NCI-H146 treated with DMSO at 0.1 percent for 48 hours (cell line): ENCODE measurements at regions not wholly inside any gene's neighbourhood (a gene's known extent, or its start where the extent isn't known, plus 50 kb on each side); places are given as distances from the start of the nearest gene placed in this dataset.

Experiments
- DNase-seq: peaks from one replicate; lab custom pipeline; 2025; ENCODE audit not compliant: unreplicated experiment; lab: John Stamatoyannopoulos, UW

GRCh38 chr2:19686439-19686838, 215.3 kb downstream of the TTC32 start:
- no peak for DNase-seq

- DNase-seq = no peak
These were observed 216.1 kb downstream of the TTC32 start for GRCh38 chr2:19685731-19686130.

- DNase-seq = no peak
These were observed 217.3 kb downstream of the TTC32 start for GRCh38 chr2:19684516-19684915.

- DNase-seq = no peak
These were observed 218.2 kb downstream of the TTC32 start for GRCh38 chr2:19683556-19683955.

GRCh38 chr2:19682493-19682892, 219.3 kb downstream of the TTC32 start:
- DNase-seq = no peak

- no peak for DNase-seq
These were observed 223.8 kb downstream of the TTC32 start for GRCh38 chr2:19677825-19678518.

- no peak for DNase-seq
These were observed 224.5 kb downstream of the TTC32 start for GRCh38 chr2:19677215-19677777.

- DNase-seq = no peak
These were observed 225.0 kb downstream of the TTC32 start for GRCh38 chr2:19676770-19677169.

- DNase-seq = no peak
These were observed 225.8 kb downstream of the TTC32 start for GRCh38 chr2:19675856-19676460.

GRCh38 chr2:19675003-19675629, 226.7 kb downstream of the TTC32 start:
- DNase-seq = no peak

GRCh38 chr2:19674051-19675002, 227.5 kb downstream of the TTC32 start:
- no peak for DNase-seq

GRCh38 chr2:19673213-19673791, 228.5 kb downstream of the TTC32 start:
- no peak for DNase-seq

- DNase-seq = no peak
These were observed 229.9 kb downstream of the TTC32 start for GRCh38 chr2:19671916-19672315.

GRCh38 chr2:19671311-19671710, 230.5 kb downstream of the TTC32 start:
- no peak for DNase-seq

- no peak for DNase-seq
These were observed 231.5 kb downstream of the TTC32 start for GRCh38 chr2:19670303-19670702.

- DNase-seq = no peak
These were observed 232.2 kb downstream of the TTC32 start for GRCh38 chr2:19669559-19669958.

GRCh38 chr2:19669126-19669525, 232.7 kb downstream of the TTC32 start:
- DNase-seq = no peak

- no peak for DNase-seq
These were observed 234.2 kb downstream of the TTC32 start for GRCh38 chr2:19667536-19667949.

GRCh38 chr2:19667085-19667484, 234.7 kb downstream of the TTC32 start:
- DNase-seq = peak; percentile 6

GRCh38 chr2:19664646-19665045, 237.1 kb downstream of the TTC32 start:
- peak; percentile 20 for DNase-seq
